Esophagus muscularis mucosa (tissue), 3 donors: ENCODE measurements at regions not wholly inside any gene's neighbourhood (a gene's known extent, or its start where the extent isn't known, plus 50 kb on each side); places are given as distances from the start of the nearest gene placed in this dataset.

Experiments used
- POLR2A ChIP-seq: fragments of 450-650 bp; IDR thresholded peaks from one replicate; pipeline ENCODE4 v1.6.1; 2017; ENCODE audit warnings: antibody characterized with exemption, moderate library complexity, mild to moderate bottlenecking, low read depth
- TF ChIP-seq, protein P1 (sequence below), 3 experiments: fragments of 200-600 bp in 2 of 3; fragments of 450-650 bp in 1 of 3; sonication (generic) in 2 of 3; IDR thresholded peaks; one replicate each; pipeline ENCODE4 v1.5.1; 2017 to 2019; ENCODE audit warnings: antibody characterized with exemption in 3 of 3, mild to moderate bottlenecking in 2 of 3, moderate library complexity in 1 of 3

DNA sequence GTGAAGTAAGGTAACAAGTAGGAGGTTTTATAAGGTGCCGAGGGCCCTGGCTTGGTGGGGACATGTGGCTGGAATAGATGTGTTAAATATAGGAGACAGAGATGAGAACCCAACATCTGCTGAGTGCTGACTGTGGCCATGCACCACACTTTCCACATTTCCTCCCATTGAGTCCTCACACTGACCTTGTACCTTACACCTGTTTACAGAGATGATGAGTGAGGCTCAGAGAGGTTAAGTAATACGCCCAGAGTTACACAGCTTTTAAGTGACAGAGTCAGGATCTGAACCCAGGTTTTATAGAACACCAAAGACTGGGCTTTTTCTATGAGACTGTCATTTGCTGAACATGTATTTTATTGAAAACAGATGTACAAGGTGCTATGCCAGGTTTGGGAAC is 70.8 kb upstream of the LTA4H start:
- TF ChIP-seq, protein P1, sequence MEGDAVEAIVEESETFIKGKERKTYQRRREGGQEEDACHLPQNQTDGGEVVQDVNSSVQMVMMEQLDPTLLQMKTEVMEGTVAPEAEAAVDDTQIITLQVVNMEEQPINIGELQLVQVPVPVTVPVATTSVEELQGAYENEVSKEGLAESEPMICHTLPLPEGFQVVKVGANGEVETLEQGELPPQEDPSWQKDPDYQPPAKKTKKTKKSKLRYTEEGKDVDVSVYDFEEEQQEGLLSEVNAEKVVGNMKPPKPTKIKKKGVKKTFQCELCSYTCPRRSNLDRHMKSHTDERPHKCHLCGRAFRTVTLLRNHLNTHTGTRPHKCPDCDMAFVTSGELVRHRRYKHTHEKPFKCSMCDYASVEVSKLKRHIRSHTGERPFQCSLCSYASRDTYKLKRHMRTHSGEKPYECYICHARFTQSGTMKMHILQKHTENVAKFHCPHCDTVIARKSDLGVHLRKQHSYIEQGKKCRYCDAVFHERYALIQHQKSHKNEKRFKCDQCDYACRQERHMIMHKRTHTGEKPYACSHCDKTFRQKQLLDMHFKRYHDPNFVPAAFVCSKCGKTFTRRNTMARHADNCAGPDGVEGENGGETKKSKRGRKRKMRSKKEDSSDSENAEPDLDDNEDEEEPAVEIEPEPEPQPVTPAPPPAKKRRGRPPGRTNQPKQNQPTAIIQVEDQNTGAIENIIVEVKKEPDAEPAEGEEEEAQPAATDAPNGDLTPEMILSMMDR (IDR thresholded peaks at IDR 0.05): no peak
- no peak for TF ChIP-seq POLR2A
